Pancreas (tissue), 10 donors: ENCODE measurements at regions not wholly inside any gene's neighbourhood (a gene's known extent, or its start where the extent isn't known, plus 50 kb on each side); places are given as distances from the start of the nearest gene placed in this dataset.

Source experiments
- ATAC-seq, 4 donors: fragments of 200-7000 bp; cut with Tn5 transposase; one replicate each; pipeline versions ENCODE4 v1.8.0 to v1.9.1; 2020; ENCODE audit warnings: mild to moderate bottlenecking in 4 of 4, moderate library complexity in 4 of 4
- DNase-seq, 6 donors: peaks; one replicate each; pipeline ENCODE4 v3.0.0-alpha.2; 2020
- FAIRE-seq: peaks from 2 replicates; lab custom pipeline; 2012; peaks lifted over from hg19 to GRCh38; lab: Jason Lieb, UNC
- H3K27ac ChIP-seq, 4 donors: fragments of 200-600 bp; sonication (generic); 1 replicate in 3 of 4; 2 replicates in 1 of 4; pipeline versions ENCODE4 v1.5.0 to v1.8.0; 2020
- H3K27me3 ChIP-seq, 4 donors: fragments of 200-600 bp; one replicate each; pipeline ENCODE4 v1.8.0; 2021
- H3K36me3 ChIP-seq, 3 donors: fragments of 200-600 bp; sonication (generic) in 1 of 3; one replicate each; pipeline versions ENCODE4 v1.5.0 to v1.8.0; 2020 to 2021
- H3K4me1 ChIP-seq, 3 donors: fragments of 200-600 bp; one replicate each; pipeline ENCODE4 v1.8.0; 2021
- H3K4me3 ChIP-seq, 4 donors: fragments of 200-600 bp; sonication (generic) in 2 of 4; one replicate each; pipeline versions ENCODE4 v1.5.0 to v1.8.0; 2020 to 2021
- H3K9me3 ChIP-seq, 4 donors: fragments of 200-600 bp; one replicate each; pipeline ENCODE4 v1.8.0; 2021
- WGBS, 2 donors: extraction: QIAGEN DNeasy Blood & Tissue Kit; methylation state at CpG; one replicate each; pipeline ENCODE4 v1.1.7; 2013; 5-methylcytosine and 5-hydroxymethylcytosine counted together
- intact Hi-C, 3 donors: fragments of 100-400 bp; cut with DNase I; formaldehyde crosslinking; loops; one replicate each; pipeline versions ENCODE4 v1.11.1 to v1.14.2; 2022
- TF ChIP-seq, protein P1 (sequence below), 4 donors: fragments of 200-600 bp; sonication (generic) in 3 of 4; IDR thresholded peaks; one replicate each; pipeline versions ENCODE4 v1.5.0 to v1.8.0; 2021; ENCODE audit warnings: antibody characterized with exemption in 4 of 4
- donor health status: healthy with polysubstance abuse.
- donor health status: DM: no; HTN: no; CAD: no; lungs with moderate emphysema.
- donor health status: DM: no; HTN: no; CAD: no.
- donor health status: control.
- donor health status: control.
- donor health status: Bipolar disorder and iron deficiency.
- donor health status: DM: yes; HTN: yes; CAD: no.
- donor health status: DM: no; HTN: no; CAD: no.
- donor health status: DM: no; HTN: no; CAD: no.
- donor health status: DM: yes; HTN: yes; CAD: no.

DNA sequence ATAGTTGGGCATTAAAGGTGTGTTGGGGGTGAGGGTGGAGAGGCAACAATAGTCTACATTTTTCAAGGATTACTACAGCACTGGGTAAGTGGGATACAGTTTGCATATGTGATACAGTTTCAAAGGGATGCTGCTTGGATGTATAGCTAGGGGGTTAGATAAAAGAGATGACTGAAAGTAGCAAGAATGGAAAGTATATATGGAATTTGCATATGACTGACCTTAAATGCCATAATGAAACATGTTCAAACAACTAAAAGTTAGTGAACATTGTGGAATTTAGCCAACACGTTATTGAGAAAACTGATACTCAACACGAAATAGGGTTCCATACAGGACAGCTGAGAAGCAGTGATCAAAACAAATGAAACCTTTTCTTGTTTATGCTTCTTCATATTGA, 124.8 kb upstream of the CHRM3 start:
- ATAC-seq = no peak
- intact Hi-C loops = no loop called here
- TF ChIP-seq, protein P1, sequence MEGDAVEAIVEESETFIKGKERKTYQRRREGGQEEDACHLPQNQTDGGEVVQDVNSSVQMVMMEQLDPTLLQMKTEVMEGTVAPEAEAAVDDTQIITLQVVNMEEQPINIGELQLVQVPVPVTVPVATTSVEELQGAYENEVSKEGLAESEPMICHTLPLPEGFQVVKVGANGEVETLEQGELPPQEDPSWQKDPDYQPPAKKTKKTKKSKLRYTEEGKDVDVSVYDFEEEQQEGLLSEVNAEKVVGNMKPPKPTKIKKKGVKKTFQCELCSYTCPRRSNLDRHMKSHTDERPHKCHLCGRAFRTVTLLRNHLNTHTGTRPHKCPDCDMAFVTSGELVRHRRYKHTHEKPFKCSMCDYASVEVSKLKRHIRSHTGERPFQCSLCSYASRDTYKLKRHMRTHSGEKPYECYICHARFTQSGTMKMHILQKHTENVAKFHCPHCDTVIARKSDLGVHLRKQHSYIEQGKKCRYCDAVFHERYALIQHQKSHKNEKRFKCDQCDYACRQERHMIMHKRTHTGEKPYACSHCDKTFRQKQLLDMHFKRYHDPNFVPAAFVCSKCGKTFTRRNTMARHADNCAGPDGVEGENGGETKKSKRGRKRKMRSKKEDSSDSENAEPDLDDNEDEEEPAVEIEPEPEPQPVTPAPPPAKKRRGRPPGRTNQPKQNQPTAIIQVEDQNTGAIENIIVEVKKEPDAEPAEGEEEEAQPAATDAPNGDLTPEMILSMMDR (IDR thresholded peaks at IDR 0.05) = no peak
- no peak for DNase-seq
- no peak for FAIRE-seq
- Histone ChIP-seq H3K9me3 (no peaks in the 10 kb centered on the region), H3K36me3 (no peaks in the 10 kb centered on the region), H3K4me1 (no peaks in the 10 kb centered on the region), H3K27ac (no peak overlapping the region), H3K4me3 (no peak overlapping the region), H3K27me3 (no peaks in the 10 kb centered on the region)
- WGBS, 2 donors = 87 to 94% methylated on average over 2 of the region's 2 CpGs

DNA sequence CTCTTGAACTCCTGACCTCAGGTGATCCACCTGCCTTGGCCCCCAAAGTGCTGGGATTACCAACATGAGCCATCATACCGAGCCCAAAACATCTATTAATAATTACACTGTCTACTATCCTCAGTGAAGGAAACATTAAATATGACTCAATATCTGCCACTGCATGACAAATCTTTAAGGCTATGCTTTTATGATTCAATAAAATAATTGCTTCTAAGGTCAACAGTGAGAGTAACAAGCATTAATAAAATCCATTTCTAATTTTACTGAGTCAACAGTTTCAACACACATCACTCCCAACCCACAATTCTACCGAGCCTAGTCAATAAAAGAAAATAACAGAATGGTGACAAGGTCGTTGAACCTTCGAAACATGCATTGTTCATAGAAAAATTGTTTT, 125.5 kb upstream of the CHRM3 start:
- Histone ChIP-seq H3K4me1 (no peaks in the 10 kb centered on the region), H3K36me3 (no peaks in the 10 kb centered on the region), H3K4me3 (no peak overlapping the region), H3K9me3 (no peaks in the 10 kb centered on the region), H3K27me3 (no peaks in the 10 kb centered on the region), H3K27ac (no peak overlapping the region)
- intact Hi-C loops = no loop called here
- no peak for FAIRE-seq
- no peak for DNase-seq
- no peak for ATAC-seq
- whole genome bisulfite sequencing, 2 donors = 70 to 74% methylated on average over 4 of the region's 4 CpGs
- TF ChIP-seq, protein P1 (IDR thresholded peaks at IDR 0.05) = no peak

GRCh38 chr1:239255628-239256160, 130.7 kb upstream of the CHRM3 start:
- WGBS, 2 donors = 88 to 94% methylated on average over 22 of the region's 22 CpGs

GRCh38 chr1:239254999-239255398, 131.4 kb upstream of the CHRM3 start:
- intact Hi-C loops = no loop called here

More at GRCh38 chr1:239255628-239256160, 130.7 kb upstream of the CHRM3 start:
- Histone ChIP-seq H3K27me3 (no peaks in the 10 kb centered on the region), H3K4me1 (no peaks in the 10 kb centered on the region), H3K36me3 (no peaks in the 10 kb centered on the region), H3K4me3 (no peak overlapping the region), H3K9me3 (no peaks in the 10 kb centered on the region), H3K27ac (no peak overlapping the region)
- ATAC-seq = no peak
- intact Hi-C loops = no loop called here
- DNase-seq = peak in 2 of 6 donors; percentile 16 to 49
- FAIRE-seq = no peak
- TF ChIP-seq, protein P1 (IDR thresholded peaks at IDR 0.05) = no peak

GRCh38 chr1:239253032-239253431, 133.3 kb upstream of the CHRM3 start:
- WGBS, 2 donors = 25% methylated on average over 3 of the region's 3 CpGs
- Histone ChIP-seq H3K9me3 (no peaks in the 10 kb centered on the region), H3K36me3 (no peaks in the 10 kb centered on the region), H3K4me1 (no peaks in the 10 kb centered on the region), H3K4me3 (no peak overlapping the region), H3K27ac (no peak overlapping the region), H3K27me3 (no peaks in the 10 kb centered on the region)
- FAIRE-seq = no peak
- intact Hi-C loops = no loop called here
- TF ChIP-seq, protein P1 (IDR thresholded peaks at IDR 0.05) = no peak
- DNase-seq = no peak
- ATAC-seq = no peak

More at GRCh38 chr1:239254999-239255398, 131.4 kb upstream of the CHRM3 start:
- TF ChIP-seq, protein P1 (IDR thresholded peaks at IDR 0.05) = no peak
- 65 to 78% methylated on average over 4 of the region's 4 CpGs for WGBS, 2 donors
- H3K36me3 ChIP-seq = no peaks in the 10 kb centered on the region
- H3K9me3 ChIP-seq = no peaks in the 10 kb centered on the region
- ATAC-seq (no peak), DNase-seq (no peak), FAIRE-seq (no peak)
- no peaks in the 10 kb centered on the region for H3K4me1 ChIP-seq
- no peak overlapping the region for H3K27ac ChIP-seq
- no peak overlapping the region for H3K4me3 ChIP-seq
- no peaks in the 10 kb centered on the region for H3K27me3 ChIP-seq
